Hepatocyte (in vitro differentiated cells): ENCODE measurements at regions not wholly inside any gene's neighbourhood (a gene's known extent, or its start where the extent isn't known, plus 50 kb on each side); places are given as distances from the start of the nearest gene placed in this dataset.

Experiments used
- CTCF ChIP-seq: fragments of 200-600 bp; sonication (generic); IDR thresholded peaks from 2 replicates; pipeline ENCODE4 v1.5.1; 2016; ENCODE audit warnings: antibody characterized with exemption, mild to moderate bottlenecking; ENCODE audit not compliant: poor library complexity
- EZH2 ChIP-seq: fragments of 200-600 bp; sonication (generic); IDR thresholded peaks from 2 replicates; pipeline ENCODE4 v1.6.1; 2016; ENCODE audit warnings: antibody characterized with exemption, mild to moderate bottlenecking, borderline replicate concordance

DNA sequence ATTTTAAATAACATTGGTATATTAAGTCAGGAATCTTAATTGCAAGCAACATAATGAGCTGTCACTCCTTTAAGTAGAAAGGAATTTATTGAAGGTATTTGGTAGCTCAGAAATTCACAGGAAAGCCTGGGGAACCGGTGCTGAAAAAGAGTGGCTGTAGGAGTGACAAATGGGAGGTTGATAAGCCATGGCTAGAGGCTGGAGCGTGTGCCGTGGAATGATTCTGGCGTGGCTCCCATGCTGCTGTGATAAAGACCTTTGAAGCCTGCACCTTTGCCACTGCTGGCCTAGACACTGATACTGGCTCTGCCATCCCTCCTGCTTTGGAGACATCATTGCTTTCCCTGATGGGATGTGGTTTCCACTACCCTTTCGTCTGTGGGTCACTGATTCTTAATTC is 65.7 kb upstream of the ATG10 start:
- no peak for TF ChIP-seq CTCF
- TF ChIP-seq EZH2, result no peak
